GM19240 (cell line): ENCODE measurements at regions not wholly inside any gene's neighbourhood (a gene's known extent, or its start where the extent isn't known, plus 50 kb on each side); places are given as distances from the start of the nearest gene placed in this dataset.
"Not testable (repeated sequence)": the region's sequence is repeated elsewhere in the genome, so short reads cannot be mapped to it uniquely, and the experiment has no call there.

ENCODE experiments used
- DNase-seq: peaks from one replicate; pipeline ENCODE4 v3.0.0; 2011; ENCODE audit warnings: low spot score; ENCODE audit not compliant: insufficient read length

DNA sequence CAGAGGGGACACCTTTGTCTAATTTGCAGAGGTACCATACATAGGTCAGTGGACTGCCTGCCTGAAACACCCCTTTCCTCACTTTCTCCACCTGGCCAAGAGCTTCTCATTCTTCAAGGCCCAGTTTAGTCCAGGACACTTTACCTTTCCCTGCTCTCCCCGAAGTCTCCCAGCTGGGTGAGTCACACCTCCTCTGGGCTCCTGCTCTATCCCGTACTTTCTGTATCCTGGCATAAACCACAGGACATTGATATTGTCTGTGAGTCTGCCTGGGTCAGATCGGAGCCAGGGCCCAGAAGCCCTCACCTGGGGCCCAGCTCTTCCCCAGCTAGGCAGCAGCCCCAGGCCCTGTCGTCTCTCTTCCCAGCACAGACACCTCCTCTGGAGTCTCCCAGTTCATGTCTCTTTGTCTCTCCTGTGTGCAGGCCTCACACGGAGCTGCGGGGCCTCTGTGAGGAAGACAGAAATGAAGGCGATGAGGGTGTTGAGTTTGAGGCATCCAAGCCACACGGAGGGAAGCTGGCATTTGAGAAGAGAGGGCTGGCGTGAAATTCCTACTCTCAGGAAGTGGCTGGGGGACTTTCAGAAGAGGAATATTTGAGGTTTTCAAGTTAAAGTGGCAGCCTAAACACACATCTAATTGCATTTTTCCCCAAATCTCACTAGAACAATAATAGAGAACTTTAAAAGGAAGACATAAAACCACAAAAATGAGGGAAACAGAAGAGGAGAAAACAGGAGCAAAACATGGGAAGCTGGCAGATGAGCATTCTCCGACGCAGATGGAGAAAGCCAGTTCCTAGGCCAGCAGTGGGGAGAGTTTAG is 79.6 kb upstream of the LAPTM4A start:
- DNase-seq = no peak

DNA sequence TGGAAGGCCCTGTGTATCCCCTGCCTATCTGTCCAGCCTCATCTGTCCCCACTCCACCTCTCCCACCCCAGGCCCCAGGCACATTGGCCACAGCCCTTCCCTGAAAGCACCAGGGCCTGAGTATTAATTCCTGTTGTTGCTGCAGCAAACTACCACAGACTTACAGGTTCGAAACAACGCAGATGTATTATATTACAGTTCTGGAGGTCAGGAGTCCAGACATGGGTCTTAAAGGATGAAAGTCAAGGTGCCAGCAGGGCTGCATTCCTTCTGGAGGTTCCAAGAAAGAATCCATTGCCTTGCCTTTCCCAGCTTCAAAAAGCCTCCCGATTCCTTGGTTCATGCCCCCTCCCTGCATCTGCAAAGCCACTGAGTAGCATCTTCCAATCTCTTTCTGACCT is 78.7 kb upstream of the LAPTM4A start:
- DNase-seq = no peak

DNA sequence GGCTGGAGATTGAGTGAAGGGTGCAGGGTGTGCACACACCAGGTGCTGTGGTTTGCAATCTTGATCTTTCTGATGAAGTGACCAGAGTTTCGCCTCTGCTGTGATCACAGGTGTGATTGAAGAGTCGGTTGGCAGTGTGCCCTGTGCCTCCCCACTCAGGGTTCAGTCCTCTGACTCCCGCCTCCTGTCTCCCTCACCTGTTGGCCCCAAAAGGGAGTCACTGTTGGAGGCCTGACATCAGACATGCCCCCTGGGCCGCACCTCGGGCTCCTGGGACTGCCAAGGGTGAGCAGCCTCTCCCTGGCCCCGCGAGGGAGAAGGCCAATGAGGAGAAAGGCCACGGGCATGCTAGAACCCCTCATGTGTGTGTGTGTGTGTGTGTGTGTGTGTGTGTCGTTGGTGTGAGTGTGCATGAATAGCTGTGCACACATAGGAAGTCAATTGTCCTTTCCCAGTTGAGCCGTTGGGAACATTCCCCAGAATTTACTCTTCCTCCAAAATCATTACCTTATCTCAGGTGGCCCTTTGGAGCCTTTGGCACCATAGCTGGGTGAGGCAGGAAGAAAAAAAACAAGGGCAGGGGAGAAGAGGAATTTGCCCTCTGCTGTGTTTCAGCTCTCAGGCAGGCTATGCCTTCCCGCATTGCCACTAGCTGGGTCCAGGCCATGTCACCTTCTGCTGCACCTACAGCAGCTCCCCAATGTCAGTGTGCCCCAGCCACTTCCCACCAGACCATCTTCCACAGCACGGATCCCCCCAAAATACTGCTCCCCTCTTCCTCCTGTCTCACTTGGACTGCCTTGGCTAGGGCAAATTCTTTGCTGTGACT is 78.1 kb upstream of the LAPTM4A start:
- DNase-seq = no peak

DNA sequence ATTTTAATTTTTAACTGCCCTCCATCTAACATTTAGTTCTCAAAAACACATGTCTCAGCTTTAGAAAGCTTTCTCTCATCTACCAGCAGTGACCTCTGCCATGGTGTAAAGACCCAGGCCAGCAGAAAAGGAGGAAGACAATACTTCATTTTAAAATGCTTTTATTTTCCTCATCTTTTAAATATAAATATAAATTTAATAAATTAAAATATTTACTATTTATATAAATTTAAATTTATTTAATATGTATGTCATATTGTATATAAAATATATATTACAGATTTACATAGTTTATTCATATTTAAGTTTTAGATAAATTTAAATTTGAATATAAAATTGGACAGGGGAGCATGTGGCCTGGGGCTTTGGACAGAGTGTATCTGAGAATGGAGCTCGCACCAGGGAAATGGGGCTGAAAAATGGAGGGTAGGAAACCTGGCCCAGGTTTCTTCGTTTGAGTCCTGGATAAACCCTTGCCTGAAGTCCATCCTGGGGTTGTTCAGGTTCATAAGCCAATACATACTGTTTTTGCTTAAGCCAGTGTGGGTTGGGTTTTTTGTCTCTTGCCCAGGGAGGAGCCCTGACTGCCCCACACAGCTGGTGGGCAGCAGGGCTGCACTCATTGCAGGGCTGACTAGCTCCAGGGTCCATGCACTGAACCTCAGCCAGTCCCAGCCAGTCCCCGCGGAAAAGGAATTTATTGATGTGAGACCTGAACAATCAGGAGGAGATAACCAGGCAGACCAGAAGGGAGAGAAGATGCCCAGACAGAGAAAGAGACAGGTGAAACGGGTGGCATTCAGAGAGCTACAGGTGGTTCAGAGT is 77.3 kb upstream of the LAPTM4A start:
- no peak for DNase-seq

DNA sequence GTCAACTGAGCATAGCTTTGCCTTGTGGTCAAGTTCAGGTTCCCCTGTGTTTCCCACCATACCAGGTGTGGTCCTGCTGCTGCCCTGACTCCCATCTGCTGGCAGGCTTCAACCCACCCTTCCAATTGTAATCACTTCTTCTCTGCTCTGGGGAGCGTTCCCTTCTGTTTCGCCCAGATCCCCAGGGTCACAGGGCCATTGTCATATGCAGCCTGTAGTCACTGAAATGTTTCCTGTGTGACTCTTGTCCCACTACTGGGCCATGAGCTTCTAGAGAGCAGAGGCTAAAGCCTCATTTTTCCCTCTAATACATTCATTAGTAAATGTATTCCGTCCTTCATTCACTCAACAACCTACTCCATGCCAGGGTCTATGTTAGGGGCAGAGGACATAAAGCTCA is 75.0 kb upstream of the LAPTM4A start:
- DNase-seq = no peak

DNA sequence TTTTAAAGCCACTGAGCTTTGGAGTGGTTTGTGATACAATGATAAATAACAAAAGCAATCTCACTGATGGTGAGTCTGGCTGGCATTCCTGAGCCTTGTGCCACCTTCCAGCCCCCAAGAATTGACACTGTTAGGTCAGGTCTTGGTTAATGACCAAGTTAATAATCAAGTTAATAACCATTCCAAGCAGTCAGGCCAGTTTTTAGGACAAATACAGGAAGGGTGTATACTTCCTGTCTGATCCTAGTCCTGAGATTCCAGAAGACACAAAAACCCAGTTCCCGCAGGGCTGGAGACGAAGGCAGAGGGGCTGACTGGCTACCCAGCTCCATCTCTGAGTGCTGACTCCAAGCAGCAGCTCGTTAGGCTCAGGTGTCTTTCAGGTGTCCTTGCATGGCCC is 74.6 kb upstream of the LAPTM4A start:
- no peak for DNase-seq

DNA sequence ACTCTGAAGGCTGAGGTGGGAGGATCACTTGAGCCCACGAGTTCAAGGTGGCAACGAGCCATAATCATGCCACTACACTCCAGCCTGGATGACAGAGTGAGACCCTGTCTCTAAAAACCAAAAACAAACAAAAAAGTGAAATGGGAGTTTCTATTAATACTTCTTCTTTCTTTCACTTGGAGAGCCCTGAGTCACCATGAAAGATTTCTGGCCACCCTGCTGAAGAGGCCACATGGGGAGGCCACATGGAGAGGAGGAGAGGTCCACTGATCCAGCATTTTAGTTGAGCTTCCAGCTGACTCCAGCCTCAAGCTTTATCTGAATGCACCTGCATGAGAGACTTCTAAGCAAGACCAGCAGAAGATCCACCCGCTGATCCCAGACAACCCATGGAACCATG is 74.2 kb upstream of the LAPTM4A start:
- no peak for DNase-seq

DNA sequence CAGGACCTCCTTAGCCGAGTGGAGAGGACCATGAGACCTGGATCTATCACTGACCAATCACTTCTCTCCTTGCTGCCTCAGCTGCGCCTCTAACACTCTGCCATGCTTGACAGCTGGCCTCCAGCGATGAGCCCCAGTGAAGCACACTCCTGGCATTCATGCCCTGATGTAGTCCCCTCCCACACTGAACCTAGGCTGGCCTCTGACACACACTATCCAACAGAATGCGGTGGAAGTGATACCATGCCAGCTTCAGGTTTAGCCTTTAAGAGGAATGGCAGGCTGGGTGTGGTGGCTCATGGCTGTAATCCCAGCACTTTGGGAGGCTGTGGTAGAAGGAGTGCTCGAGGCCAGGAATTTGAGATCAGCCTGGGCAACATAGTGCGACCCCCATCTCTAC is 73.7 kb upstream of the LAPTM4A start:
- no peak for DNase-seq

DNA sequence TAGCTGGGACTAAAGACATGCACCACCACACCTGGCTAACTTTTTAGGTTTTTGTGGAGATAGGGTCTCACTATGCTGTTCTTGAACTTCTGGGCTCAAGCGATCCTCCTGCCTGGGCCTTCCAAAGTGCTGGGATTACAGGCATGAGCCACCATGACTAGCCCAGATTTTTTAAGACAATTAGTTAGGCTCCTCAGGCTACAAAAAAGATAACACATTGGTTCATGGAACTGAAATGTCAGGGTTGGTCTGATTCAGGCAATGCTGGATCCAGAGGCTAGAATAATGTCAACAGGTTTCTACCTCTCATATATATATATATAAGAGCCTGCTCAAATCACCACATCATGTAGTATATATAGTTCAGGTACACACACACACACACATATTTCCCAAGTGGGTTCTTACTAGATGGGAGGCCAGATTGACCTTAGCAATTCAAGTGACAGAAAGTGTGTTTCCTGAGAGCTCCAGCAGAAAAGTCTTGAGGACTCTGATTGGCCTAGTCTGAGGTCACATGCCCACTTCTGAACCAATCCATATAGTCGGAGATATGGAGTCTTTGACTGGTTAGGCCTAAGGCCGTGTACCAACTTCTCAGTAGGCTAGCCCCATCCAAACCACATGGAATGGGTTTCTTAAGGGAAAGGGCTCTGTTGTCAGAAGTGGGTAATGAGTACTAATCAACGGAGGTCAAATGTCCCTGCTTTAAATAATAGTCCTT is 72.6 kb upstream of the LAPTM4A start:
- DNase-seq = no peak

DNA sequence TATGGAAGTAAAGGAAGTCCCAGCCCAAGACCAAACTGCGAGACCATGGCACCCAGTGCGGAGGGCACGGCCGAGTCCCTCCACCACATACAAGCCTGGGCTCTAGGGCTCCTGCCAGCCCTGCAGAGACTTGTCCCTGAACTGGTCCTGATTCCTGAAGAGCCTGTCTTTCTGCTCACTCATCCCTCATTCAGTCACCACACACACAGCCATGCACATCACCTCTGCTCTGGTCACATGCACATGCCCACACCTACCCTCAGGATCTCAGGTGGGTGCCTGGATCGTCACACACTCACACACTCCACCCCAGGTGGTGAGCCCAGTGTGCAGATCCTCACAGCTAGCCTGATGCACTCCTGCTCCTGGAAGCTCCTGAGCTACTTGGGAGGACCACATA is 71.4 kb upstream of the LAPTM4A start:
- no peak for DNase-seq

DNA sequence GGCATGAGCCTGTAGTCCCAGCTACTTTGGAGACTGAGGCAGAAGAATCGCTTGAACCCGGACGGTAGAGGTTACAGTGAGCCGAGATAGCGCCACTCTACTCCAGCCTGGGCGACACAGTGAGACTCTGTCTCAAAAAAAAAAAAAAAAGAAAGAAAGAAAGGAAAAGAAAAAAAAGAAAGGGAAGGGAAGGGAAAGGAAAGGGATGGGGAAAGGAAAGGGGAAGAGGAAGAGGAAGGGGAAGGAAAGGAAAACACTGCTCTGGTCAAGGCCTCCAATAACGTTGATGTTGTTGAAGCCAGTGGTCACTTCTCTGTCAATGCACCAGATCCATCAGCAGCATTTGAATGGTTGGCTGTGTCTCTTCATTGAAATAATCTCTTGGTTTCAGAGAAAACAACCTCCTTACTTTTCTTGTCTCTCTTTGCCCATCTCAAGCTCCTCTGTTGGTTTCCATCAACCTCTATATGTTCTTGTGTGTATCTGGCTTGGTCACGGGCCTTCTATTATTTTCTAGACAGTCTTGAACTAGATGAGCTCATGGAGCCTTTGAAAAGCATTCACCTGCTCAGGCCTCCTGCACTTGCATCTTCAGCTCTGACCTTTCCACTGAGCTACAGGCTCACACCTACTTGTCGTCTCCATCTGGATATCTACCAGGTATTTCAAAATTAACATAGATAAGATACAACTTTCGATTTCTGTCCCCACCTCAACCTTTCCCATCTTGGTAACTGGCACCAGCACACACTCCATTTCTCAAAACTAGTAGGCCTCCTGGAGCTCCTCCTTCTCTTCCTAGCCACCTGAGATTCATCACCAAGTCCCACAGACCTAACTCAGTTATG is 69.4 kb upstream of the LAPTM4A start:
- DNase-seq = no peak

DNA sequence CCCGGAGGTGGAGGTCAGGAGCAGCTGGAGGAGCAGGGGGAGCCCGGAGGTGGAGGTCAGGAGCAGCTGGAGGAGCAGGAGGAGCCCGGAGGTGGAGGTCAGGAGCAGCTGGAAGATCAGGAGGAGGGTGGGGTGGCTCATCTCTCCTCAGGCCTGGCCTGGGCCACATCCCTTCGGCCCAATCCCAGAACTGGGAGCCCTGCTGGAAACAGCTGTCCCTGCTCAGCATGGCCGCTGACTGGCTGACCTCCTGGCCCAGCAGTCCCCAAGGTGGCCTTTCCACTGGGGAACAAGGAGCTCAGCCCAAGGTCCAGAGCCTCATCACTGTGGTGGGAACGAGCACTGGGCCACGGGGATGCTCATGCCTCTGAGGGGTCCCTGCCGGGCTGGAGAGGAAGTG is 66.6 kb upstream of the LAPTM4A start:
- DNase-seq = no peak

DNA sequence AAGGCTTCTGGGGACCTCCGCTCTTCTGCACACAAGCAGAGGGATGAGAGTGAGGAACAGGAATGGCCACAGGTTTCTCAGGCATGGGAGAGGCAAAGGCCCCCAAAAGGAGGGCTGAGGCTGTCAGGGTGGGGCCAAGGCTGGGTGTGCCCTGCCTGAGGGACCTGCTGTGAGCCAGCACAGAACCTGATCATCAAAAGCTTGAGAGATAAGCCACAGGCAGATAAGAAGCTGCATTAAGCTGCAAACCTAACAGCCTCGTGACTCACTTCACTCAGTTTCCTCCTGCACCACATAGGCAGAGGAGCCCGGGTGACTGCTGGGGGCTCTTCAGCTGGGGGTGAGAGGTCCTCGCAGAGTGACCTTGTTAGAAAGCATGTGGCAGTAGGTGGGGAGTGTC is 64.5 kb upstream of the LAPTM4A start:
- no peak for DNase-seq

DNA sequence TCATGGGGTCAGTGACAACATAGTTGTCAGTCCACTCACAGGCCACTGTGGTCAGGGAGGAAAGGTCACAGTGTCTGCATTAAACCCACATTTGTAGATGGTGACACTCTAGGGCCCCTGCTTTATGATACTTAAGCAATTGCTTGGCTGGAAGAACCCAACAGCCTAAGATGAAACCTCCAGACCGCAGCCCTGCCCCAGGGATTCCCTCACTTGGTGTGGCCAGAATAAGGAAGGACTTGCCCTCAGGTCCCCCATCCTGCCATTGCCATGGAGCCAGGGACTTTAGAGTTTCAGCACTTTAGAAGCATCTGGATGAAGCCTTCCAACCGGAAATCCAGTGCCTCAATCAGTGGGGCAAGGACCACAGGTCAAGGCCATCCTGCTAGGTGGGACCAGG is 63.9 kb upstream of the LAPTM4A start:
- no peak for DNase-seq

DNA sequence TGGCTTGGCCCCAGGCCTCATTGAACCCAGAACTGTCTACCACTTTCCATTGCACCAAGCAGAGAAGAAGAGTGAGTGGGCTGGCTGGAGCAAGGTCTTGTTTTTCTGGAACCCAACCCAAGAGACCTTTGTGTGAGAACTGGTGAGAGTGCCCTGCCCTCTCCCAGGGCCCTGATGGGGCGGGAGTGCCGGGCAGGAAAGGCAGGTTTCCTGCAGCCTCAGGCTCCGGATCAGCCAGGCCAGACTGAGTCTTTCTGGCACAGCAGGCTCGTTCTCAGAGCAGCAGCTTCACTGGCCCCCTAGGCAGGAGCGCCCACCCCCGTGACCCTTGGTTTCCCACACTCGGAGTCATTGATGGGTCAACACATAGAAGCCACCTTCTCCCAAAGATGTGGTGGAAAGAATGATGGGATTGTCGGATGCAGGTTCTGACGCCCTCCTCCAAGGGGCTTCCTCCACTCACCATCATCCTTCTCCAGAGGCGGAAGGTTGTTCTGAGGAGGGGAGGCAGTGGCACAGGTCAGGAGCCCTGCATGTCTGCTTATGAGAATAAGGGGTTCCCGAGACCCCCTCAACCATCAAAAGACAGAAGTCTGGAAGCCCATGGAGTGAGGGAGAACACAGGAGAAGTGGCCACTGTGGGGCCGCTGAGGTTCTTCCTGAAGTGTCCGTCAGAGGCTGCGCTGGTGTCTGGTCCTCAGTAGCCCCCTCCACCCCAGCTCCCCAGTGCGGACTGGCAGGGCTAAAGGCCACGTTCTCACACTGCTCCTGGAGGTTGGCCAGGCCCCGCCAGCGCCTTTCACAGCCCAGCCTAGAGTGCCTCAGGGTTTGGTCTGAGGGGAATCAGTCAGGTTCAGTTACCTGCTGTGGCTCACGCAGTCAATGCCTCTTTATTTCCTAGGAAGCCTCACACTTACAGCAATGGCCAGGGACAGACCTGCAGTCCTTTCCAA is 62.8 kb upstream of the LAPTM4A start:
- no peak for DNase-seq

DNA sequence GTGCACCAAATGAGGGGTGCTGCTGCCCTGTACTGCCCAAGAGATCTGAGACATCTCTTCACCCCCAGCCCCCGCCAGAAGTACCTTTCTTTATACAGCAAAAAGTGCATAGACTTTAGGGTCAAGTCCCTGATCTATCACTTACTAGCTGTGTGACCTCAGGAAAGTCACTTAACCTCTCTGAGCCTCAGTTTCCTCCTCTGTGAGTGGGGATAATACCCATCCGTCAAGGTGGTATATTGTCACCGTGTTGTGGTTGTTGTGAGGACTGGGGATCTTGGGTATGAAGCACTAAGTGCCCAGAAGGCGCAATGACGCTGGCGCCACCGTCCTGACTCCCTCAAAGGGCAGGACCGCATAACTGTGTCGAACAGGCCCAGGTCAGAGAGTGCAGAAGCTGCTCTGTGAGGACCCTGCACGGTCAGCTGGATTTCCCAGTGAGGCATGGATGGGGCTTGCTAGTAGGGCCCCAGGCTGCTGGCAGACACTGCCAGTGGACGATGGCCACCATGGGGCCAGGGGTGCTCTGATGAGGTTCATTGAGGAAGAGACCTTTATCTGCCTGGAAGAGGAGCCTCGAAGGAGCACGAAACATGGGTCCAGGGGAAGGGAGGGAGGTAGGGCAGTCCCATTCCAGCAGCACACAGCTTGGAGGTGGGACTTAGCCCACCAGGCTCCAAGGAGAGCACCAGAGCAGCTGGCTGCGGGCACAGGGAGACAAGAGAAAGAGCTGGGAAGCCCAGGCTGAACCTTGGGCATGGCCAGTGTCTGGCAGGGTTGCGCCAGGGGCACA is 61.8 kb upstream of the LAPTM4A start:
- DNase-seq = no peak

DNA sequence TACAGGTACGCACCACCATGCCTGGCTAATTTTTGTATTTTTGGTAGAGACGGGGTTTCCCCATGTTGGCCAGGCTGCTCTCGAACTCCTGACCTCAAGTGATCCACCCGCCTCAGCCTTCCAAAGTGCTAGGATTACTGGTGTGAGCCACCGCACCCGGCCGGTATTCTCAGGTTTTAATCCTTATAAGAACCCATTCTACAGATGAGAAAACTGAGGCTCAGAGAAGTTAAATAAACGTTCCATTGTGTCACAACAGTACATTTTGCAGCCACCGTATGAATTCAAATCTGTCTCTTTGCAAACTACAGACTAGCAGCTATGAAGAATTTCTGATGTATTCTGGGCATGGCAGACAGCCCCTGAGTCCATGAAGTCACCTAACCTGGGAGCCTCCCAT is 60.9 kb upstream of the LAPTM4A start:
- DNase-seq = not testable (repeated sequence)
